ENCODE measurements at regions not wholly inside any gene's neighbourhood (a gene's known extent, or its start where the extent isn't known, plus 50 kb on each side); places are given as distances from the start of the nearest gene placed in this dataset.
A peak's percentile ranks its signal among the peaks of the same experiment; 100 is the strongest.

DNA sequence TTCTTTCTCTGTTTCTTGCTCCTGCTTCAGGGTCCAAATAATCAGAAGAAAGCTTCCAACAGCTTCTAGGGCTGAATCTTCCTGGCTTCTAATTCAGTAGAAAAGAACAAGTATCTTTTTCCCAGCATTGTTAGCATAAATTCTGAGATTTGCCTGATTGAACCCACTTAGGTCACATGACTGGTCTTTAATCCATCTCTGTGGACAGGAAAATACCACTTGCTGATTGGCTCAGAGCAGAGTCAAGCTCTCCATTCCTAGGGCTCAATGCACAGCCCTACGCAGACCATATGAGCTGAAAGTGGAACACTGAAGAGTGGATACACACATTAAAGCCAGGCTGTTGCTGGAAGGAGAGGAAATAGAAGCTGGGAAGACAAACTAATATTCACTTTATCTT is 99.6 kb upstream of the RPL34 start:
- DNase-seq, result no peak

DNA sequence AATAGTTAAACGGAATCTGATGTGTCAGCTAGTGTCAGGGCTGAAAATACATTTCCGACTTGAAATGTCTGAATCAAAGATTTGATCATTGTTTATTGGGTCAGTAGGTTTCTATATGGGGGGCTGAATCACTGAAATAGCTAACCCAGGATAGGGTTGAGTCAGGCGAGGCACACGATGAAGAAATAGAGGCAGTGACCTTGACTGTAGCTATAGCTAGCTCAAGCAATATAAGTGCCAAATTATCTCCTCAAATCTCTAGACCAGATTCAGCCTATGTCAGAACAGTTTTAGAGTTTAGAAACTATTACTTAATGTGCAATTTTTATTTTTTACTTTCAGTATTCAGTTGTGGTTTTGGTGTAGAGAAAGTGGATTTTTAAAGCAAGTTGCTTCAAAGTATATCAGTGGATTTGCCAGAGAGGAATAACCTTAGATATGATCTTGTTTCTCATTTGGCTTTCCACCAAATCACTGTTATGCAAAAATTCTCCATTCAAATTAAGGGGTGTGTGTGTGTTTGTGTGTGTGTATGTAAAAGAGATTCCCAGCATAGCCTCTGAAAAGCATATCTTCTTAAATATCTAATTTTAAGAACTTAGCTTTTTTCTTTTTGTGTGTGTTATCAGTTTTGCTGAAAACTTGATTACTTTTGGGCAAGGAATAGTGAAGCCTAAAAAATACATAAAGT is 100.3 kb upstream of the RPL34 start:
- DNase-seq, result no peak

DNA sequence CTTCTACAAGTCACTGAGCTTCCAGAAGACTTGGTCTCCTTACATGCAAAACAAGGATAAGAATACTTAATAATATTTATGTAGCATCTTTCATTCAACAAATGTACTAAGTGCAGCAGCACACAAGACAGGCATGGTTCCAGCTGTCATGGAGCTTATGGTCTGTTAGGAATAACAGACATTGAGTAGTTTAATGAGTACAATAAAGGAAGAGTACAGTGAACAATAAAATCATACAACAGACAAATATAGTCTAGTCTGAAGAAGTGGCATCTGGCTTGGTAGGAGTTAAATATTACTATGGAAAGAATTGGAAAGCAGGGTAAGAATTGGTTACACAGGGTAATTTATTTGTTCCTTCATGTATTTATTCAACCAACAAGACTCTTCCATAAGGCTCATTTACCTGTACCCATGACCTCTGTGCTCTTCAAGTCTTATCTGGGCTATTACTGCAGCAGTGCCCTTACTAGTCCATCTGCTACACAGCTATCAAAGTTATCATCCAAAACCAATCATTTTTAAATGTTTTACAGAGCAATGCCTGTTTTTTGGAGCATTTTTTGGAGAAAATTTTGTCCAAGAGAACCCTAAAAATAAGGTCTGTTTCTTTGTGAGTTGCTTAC is 101.1 kb upstream of the RPL34 start:
- no peak for DNase-seq

DNA sequence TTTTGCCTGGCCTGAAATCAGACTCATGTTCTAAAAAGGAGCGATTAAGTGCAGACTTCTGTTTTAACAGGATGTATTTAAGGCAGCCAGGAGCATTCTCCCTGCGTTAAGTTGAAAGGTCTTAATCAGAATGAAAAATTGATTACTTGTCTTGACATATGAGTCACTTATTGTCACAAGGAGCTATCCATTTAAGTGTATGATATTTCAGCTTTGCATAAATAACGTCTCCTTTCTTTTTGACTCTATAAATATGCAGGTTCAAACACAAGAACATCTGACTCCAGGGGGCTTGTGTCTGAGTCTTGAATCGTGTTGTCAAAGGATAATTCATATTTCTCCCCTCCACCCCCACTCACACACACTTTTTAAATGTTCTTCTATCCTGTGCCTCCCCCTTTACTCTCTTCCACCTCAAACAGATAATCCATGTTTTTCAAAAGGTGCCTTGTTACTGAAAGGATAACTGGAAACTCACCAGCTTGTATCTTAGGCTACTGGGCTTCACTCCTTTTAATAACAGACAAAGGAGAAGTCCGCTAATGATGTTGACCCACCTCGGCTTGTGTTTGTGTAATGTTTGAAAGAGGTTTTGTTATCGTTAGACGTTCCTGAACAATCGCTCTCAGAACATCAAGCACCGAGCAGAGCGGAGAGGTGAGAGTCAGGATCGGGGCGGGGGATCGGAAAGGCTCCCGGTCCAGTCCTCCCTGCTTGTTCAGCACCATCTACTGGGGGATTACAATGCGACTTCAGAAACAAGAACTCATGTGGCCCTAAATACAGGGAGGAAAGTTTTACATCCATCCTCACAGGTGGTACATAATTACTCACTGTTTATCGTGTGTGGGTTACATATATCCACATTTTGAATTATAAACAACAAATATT is 107.5 kb upstream of the RPL34 start:
- DNase-seq, result peak; percentile 75

DNA sequence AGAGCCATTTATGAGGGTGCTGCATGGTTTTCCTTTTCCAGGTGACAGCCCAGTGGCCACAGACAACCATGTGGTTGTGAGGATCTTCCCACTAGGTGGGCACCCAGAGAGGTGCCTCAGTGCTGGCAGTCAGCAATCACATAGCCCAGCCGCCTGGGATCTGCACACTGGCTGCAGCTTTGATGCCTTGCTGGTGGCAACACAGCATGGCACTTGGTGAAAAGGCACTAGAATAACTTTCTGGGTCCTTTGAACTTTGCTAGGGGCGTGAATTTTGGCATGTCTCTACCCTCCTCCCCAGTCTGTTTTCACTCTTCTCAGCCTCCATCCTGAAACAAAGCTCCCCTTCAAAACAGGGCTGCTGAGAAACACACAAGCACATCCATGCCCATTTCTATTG is 108.8 kb upstream of the RPL34 start:
- DNase-seq, result no peak

DNA sequence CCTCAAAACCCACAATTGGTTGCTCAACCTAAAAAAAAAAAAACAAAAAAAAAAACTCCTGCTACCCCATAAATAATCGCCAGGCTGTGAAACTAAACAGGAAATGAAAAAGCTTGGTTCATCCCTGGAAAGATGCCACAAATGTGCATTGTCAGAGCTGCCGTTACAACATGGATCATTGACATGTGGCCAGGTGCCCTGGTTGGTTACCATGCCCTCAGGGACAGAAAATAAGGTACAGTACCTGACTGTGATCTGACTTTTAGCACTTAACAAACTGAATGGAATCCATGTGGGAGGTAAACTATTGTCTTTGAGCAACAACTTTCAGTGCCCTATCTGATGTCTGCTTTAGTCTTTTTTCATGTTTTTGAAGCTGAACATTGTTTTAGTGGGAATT is 118.0 kb upstream of the RPL34 start:
- no peak for DNase-seq

DNA sequence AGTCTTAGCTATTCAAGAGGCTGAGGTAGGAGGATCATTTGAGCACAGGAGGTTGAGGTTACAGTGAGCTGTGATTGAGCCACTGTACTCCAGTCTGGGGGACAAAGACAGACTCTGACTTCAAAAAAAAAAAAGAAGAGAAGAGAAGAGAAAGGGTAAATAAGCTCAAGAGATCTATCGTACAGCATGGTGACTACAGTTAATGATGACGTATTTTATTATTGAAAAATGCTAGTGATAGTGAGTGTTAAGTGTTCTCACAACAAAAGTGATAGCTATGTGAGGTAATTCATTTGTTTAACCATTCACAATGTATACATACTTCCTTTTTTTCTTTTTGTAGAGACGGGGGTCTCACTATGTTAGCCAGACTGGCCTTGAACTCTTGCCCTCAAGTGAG is 121.5 kb upstream of the RPL34 start:
- no peak for DNase-seq

DNA sequence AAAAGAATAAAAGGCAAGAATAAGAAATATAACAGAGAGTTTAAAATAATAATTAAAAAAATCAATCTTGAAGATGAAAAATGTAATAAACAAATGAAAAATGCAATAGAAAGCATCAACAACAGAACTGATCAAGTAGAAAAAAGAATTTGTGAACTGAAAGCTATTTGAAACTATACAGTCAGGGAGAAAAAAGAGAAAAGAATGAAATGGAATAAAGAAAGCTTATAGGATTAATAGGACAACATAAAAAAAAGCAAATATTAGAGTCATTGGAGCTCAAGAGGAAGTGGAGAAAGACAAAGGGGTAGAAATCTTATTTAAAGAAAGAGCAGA is 126.8 kb upstream of the RPL34 start:
- no peak for DNase-seq

DNA sequence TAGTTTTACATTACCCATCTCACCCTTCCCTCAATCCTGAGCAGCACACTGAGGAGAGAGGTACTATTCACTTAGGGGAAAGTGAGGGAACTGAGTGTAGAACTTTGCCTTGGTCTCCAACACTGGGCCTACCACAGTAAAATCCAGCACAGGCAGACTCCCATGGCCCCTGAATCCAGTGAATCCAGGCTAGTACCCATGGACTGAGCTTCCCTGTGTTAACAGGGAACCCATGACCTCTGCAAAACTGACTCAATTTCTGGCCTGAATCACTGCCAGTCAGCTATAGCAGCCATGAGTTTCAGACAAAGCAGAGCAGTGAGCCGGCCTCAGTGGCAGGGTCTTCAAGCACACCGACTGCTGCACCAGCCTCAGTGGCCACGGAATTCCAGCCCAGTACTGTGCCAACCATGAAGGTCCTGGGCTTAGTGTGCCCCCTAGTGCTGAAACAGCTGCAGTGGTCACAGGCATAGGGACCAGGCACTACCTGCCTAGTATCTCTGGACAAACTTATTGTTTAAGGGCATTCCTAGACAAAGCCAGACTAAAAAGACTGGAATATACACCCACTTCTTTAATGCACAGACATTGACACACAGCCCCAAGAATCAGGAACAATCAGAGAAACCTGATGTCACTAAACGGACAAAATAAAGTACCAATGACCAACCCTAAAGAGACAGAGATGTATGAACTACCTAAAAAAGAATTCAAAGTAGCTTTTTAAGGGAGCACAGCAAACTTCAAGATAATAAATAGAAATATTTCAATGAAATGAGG is 127.4 kb upstream of the RPL34 start:
- DNase-seq, result no peak

DNA sequence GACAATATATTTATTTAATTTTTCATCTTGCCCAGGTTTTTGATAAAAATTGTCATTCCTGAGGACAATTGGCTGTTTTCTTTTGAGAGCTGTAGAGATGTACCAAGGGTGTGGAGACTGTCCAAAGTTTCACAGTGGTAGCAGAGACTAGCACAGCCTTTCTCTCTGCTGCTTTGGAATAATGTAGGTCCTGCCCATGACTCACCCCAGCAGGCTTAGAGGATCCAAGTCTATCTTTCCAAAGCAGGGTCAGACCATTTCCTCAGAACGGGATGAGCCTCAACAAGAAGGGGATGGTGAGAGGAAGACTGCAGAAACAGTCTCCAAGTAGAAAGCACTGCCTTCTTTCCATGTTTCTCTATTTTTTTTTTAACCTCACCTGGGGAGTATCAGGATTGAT is 131.5 kb upstream of the RPL34 start:
- no peak for DNase-seq

DNA sequence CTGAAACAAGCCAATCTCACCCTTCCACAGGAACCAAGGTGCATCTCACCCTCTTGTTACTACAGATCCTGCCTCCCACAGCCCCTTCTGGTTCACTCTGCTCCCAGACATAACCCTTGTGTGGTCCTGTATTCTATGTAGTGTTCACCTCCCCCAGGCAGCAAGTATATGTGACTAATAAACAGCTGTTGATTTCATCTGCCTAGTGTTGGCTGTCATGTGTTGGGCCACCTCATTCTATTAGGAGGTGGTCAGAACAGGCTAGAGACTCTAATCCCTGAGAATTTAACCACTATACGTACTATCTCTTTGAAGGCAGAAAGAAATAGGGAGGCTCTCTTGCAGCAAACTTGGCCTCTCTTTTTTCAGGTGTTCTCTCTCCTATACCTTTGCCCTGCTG is 134.3 kb upstream of the RPL34 start:
- DNase-seq, result no peak

DNA sequence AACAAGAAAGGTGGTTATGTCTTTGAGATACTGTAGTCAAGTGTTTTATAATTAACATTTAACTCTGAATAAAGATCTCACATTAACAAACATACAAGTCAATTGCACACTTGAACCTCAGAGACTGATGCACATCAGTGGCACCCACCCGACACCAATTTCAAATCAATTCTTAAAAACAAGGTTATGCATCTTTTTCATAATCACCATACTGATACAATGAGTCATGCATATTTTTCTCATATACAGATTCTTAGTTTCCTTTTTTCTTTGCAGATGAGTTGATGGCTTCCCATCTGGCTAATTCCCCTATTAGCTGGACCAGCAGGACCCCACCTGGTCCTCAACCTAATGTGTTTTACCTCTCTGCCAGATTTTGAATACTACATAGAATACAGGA is 136.2 kb upstream of the RPL34 start:
- no peak for DNase-seq

DNA sequence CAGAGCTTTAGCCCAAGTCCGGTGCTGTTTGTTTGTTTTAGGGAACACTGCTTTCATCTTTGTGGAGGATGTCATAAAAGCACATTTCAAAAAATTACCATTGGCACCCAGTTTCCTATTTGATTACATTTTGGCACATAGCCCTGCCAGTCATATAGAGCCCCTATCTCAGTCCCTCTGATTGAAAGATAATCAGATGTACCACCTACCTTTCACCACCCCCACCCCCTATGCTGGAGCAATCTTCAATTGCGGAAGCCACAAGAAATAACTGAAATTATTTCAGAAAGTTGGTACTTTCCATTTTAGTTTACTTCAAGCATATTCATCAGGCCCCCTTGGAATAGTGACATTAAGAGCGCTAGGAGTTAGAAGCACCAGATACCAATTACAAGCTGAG is 136.7 kb upstream of the RPL34 start:
- no peak for DNase-seq

DNA sequence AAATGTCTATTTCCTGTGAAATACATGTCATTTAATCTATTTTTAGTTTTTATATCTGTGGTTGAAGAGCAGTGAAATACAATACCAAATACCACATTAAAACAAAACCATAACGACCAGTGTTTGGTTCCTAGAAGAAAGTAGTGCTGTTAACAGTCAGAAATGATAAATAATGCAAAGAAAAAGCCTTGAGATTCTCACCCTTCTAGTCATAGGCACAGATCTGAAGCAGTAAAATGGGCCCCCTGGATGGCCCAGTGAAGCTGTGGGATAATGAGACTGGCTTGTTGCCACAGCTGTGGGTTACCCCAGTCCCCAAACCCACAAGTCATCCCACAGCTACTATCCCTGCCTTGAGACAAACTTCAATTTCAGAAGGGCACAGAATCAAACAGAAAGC is 137.3 kb upstream of the RPL34 start:
- peak; percentile 6 for DNase-seq

DNA sequence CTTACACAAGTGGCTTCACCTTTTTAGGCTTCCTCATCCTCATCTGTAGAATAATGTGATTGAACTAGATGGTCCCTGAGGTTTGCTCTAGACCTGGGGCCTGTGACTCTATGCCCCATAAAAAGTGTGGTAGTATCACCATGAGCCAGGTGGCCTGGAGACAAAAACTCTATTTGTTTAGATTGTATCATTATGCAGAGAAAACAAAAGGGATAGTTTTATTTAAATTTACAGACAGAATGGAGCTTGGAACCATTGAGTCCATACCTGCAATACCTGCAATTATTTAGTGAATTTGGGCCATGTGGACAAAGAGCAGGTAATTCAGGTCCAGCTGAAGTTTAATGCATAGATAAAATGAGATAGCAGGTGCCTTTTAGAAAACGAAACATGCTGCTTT is 139.5 kb upstream of the RPL34 start:
- no peak for DNase-seq

DNA sequence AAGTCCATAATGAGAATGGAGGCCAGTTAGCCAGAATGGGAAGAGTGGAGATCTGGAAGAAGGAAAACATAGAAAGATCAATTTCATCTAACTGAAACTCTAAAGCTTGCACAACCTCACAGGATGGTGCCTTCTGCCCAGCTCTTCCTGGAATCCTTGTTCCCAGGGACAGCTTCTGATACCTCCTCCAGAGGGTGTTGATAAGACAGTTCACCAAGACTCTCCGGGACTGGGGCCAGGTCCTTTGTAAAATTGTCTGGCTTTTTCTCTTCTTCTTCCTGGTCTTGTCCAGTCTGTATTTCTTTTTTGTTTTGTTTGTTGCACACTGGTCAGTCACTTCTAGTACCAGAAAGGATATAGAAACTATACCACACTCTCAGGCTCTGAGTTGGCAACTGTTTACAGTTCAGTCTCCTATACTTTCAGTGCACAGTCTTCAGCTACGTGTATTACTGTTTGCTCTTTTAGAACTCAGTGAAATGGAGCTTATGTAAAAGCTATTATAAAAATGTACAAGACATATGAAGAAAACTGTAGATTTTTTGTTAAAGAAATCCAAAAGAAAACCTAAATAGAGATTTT is 142.8 kb upstream of the RPL34 start:
- no peak for DNase-seq

DNA sequence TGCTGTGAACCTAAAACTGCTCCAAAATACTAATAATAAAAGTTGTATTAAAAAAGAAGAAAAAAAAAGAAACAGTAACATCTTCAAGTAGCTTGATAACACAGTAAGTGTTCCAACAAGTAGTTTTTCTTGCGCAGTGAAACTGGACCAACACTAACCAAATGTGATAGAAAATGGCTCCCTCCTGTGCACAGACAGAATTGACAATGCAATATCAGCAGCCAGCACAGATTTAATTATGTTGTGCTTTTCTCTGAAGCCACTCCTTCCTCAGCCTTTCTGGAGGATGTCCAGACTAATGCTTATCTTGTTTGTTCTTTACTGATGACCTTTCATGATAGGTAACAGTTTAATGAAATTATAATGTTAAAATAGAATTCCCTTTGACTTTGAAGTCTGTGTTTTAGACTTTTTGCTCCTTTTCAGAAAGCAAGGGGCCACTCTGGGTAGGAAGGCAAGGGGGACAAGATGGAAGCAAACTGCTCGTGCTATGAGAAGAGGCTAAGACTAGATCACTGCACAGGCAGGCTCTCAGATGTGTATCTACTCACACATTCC is 147.1 kb upstream of the RPL34 start:
- DNase-seq, result peak; percentile 35

DNA sequence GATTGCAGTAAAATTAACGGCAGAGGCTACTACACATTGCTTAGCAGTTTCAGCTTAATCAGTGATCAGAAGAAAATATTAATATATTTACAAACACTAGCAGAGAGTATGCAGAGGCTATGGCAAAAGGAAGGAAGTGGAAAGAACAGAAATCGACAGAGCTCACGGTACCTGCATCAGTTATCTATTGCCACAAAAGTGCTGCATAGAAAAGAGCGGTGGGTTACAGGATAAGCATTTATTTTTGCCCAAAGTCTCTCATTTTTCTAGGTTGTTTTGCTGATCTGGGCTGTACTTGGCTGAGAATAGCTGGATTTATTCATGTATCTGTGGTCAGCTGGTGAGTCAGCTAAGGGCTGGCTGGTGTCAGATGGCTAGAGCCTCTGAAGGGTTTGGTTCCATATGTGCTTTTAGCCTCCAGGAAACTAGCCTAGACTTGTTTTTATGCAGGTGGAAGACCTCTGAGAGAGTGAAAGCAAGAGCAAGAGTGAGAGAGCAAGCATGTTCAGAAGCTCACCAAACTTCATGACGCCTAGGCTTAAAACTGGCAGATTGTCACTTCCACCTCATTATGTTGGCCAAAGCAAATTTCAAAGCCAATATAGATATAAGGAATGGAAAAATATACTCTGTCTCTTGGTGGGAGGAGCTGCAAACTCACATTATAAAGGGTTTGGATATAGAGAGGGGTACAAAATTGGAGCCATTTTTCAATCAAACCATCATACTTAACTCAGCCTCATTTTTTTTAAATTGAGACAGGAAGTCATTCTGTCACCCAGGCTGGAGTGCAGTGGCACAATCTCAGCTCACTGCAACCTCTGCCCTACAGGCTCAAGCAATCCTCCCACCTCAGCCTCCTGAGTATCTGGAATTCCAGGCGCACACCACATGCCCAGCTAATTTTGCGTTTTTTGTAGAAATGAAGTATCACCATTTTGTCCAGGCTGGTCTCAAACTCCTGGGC is 153.2 kb upstream of the RPL34 start:
- DNase-seq, result no peak

DNA sequence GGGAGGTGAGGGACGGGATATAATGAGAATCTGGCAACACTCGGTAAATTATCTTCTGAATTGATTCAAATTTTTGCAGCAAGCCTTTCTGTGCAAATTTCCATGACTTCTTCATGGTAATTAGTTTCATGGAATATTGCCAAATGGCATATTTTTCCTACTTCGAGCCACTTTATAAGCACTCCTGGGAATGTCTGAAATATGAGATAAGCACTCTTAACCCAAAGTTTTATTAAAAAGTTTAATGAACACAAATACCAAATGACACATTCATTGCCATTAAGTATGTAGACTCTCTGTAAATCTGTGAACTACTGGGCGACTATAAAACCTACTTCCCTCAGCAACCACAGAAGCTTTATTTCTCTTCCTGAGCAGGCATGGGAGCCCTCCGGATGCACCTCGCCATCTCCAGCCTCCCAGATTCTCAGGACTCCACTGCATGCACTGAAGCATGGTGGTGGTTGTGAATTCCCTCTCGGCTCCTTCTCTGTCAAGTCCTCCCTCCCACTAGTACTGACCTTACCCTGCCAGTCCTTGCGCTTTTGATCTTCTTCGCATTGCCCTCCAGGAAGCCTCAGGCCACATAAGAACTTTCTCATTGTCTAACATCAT is 154.4 kb upstream of the RPL34 start:
- no peak for DNase-seq

DNA sequence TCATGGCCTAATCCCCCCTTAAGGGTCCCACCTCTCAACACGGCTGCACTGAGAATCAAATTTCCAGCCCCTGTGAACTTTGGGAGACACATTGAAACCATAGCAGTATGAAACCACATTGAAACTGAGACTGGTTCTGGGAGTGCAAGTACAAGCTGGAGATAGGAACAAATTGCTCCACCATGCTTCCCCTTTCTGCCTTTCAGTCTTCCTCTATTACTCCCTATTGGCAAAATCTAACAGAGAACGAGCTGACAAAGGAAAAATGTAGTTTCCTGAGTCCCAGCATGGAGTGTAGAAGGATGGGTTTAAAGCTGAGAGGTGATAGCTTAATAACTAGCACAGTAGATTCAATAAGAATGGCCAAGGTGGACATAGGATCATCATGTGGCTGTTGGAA is 161.7 kb upstream of the RPL34 start:
- DNase-seq, result no peak

DNA sequence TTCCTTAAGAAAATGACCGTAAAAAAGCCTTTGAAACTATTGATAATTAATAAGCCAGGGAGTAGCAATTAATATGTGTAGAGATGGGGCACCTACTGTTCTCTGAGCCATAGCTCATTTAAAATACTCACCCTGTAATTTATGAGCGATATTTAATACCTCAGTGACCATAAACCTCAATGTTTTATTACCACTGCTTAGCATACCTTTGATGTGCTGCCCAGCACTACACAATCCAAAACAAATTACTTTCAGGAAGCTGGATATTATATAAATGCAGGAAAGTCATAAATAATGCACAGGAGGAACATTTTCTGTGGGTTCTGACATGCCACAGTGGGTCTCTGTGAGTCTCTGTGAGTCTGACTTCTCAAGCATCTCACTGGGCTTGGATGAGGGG is 166.1 kb upstream of the RPL34 start:
- no peak for DNase-seq

Data from retina (tissue), 1 donor.